Hepatic stellate cell (primary cell): ENCODE measurements at regions not wholly inside any gene's neighbourhood (a gene's known extent, or its start where the extent isn't known, plus 50 kb on each side); places are given as distances from the start of the nearest gene placed in this dataset.

Experiments
- DNase-seq: peaks from one replicate; pipeline ENCODE4 v3.0.0; 2011; ENCODE audit warnings: low spot score

GRCh38 chr13:62305756-62306155 lies 890.1 kb upstream of the PCDH20 start:
- no peak for DNase-seq

- no peak for DNase-seq
Measured at GRCh38 chr13:62302341-62302740, 886.7 kb upstream of the PCDH20 start.

GRCh38 chr13:62299988-62300387 lies 884.3 kb upstream of the PCDH20 start:
- no peak for DNase-seq

- no peak for DNase-seq
Measured at GRCh38 chr13:62296812-62297211, 881.2 kb upstream of the PCDH20 start.

GRCh38 chr13:62294244-62294643 lies 878.6 kb upstream of the PCDH20 start:
- no peak for DNase-seq

- no peak for DNase-seq
Measured at GRCh38 chr13:62292714-62293480, 877.2 kb upstream of the PCDH20 start.

- DNase-seq = no peak
Measured at GRCh38 chr13:62290542-62290941, 874.9 kb upstream of the PCDH20 start.

GRCh38 chr13:62287764-62288163 lies 872.1 kb upstream of the PCDH20 start:
- DNase-seq = no peak

GRCh38 chr13:62280590-62280989 lies 864.9 kb upstream of the PCDH20 start:
- DNase-seq = no peak

GRCh38 chr13:62278271-62278670 lies 862.6 kb upstream of the PCDH20 start:
- no peak for DNase-seq

- no peak for DNase-seq
Measured at GRCh38 chr13:62251734-62252133, 836.1 kb upstream of the PCDH20 start.

- no peak for DNase-seq
Measured at GRCh38 chr13:62250501-62251201, 835.0 kb upstream of the PCDH20 start.

GRCh38 chr13:62246581-62246980 lies 830.9 kb upstream of the PCDH20 start:
- DNase-seq = no peak

- DNase-seq = no peak
Measured at GRCh38 chr13:62243106-62243505, 827.5 kb upstream of the PCDH20 start.

GRCh38 chr13:62234780-62235440 lies 819.3 kb upstream of the PCDH20 start:
- DNase-seq = no peak

- DNase-seq = no peak
Measured at GRCh38 chr13:62210951-62211350, 795.3 kb upstream of the PCDH20 start.

- no peak for DNase-seq
Measured at GRCh38 chr13:62209529-62209928, 793.9 kb upstream of the PCDH20 start.

GRCh38 chr13:62207388-62207787 lies 791.7 kb upstream of the PCDH20 start:
- DNase-seq = no peak

- no peak for DNase-seq
Measured at GRCh38 chr13:62206165-62206564, 790.5 kb upstream of the PCDH20 start.

- DNase-seq = no peak
Measured at GRCh38 chr13:62205273-62205672, 789.6 kb upstream of the PCDH20 start.

GRCh38 chr13:62194371-62194770 lies 778.7 kb upstream of the PCDH20 start:
- DNase-seq = no peak

- no peak for DNase-seq
Measured at GRCh38 chr13:62193919-62194318, 778.3 kb upstream of the PCDH20 start.

GRCh38 chr13:62185631-62186255 lies 770.1 kb upstream of the PCDH20 start:
- DNase-seq = no peak
